Neuronal stem cell (in vitro differentiated cells): ENCODE measurements at regions not wholly inside any gene's neighbourhood (a gene's known extent, or its start where the extent isn't known, plus 50 kb on each side); places are given as distances from the start of the nearest gene placed in this dataset.

Experiments
- DNase-seq: peaks from one replicate; pipeline ENCODE4 v3.0.0-alpha.2; 2013; ENCODE audit warnings: low spot score
- H2AFZ ChIP-seq: one replicate; pipeline ENCODE4 v1.6.1; 2013; ENCODE audit warnings: mild to moderate bottlenecking, low read length, inconsistent platforms
- H2AK5ac ChIP-seq: 2 replicates; pipeline ENCODE4 v1.6.1; 2013; ENCODE audit warnings: low read depth, mild to moderate bottlenecking, inconsistent platforms, low read length, moderate library complexity, mixed read lengths
- H2BK120ac ChIP-seq: 2 replicates; pipeline ENCODE4 v1.6.1; 2013; ENCODE audit warnings: low read depth, mild to moderate bottlenecking, inconsistent platforms, low read length, moderate library complexity, mixed read lengths
- H2BK12ac ChIP-seq: one replicate; pipeline ENCODE4 v1.6.1; 2013; ENCODE audit warnings: low read length, inconsistent platforms
- H2BK15ac ChIP-seq: 2 replicates; pipeline ENCODE4 v1.6.1; 2013; ENCODE audit warnings: mild to moderate bottlenecking, low read length, inconsistent platforms, mixed read lengths
- H2BK5ac ChIP-seq: one replicate; pipeline ENCODE4 v1.6.1; 2013; ENCODE audit warnings: inconsistent platforms, mild to moderate bottlenecking, low read length, moderate library complexity
- H3K14ac ChIP-seq: one replicate; pipeline ENCODE4 v1.6.1; 2013; ENCODE audit warnings: low read length, inconsistent platforms
- H3K18ac ChIP-seq: 2 replicates; pipeline ENCODE4 v1.6.1; 2013; ENCODE audit warnings: low read length, inconsistent platforms
- H3K23ac ChIP-seq: 2 replicates; pipeline ENCODE4 v1.6.1; 2013; ENCODE audit warnings: low read depth, mild to moderate bottlenecking, mixed read lengths, low read length, inconsistent platforms; ENCODE audit not compliant: poor library complexity
- H3K27ac ChIP-seq: replicated peaks from 3 replicates; pipeline ENCODE4 v1.5.1; 2013; ENCODE audit warnings: low read length, inconsistent platforms
- H3K27me3 ChIP-seq, 3 experiments: 2 replicates each; pipeline ENCODE4 v1.6.1; 2013; ENCODE audit warnings: low read length in 3 of 3, mild to moderate bottlenecking in 2 of 3, inconsistent platforms in 1 of 3, low read depth in 1 of 3, mixed read lengths in 1 of 3, moderate library complexity in 1 of 3; ENCODE audit not compliant: control insufficient read depth in 3 of 3, insufficient read depth in 3 of 3
- H3K36me3 ChIP-seq, 2 donors: replicated peaks in 1 of 2; 2 replicates each; pipeline ENCODE4 v1.6.1; 2013; ENCODE audit warnings: low read length in 2 of 2; ENCODE audit not compliant: control insufficient read depth in 2 of 2, insufficient read depth in 2 of 2
- H3K4ac ChIP-seq: 2 replicates; pipeline ENCODE4 v1.6.1; 2013; ENCODE audit warnings: inconsistent platforms, mild to moderate bottlenecking, low read length, moderate library complexity
- H3K4me1 ChIP-seq, 2 donors: 1 replicate in 1 of 2; 2 replicates in 1 of 2; pipeline ENCODE4 v1.6.1; 2013; ENCODE audit warnings: low read length in 2 of 2, low read depth in 1 of 2; ENCODE audit not compliant: control insufficient read depth in 2 of 2, insufficient read depth in 1 of 2
- H3K4me2 ChIP-seq: one replicate; pipeline ENCODE4 v1.6.1; 2013; ENCODE audit warnings: mild to moderate bottlenecking, low read length, inconsistent platforms; ENCODE audit not compliant: insufficient read depth, poor library complexity, severe bottlenecking
- H3K4me3 ChIP-seq, 2 donors: 2 replicates each; pipeline ENCODE4 v1.5.1; 2013; ENCODE audit warnings: low read length in 2 of 2, mild to moderate bottlenecking in 2 of 2, inconsistent platforms in 1 of 2, moderate library complexity in 1 of 2
- H3K79me1 ChIP-seq: one replicate; pipeline ENCODE4 v1.6.1; 2013; ENCODE audit warnings: low read depth, mild to moderate bottlenecking, inconsistent platforms, low read length, moderate library complexity
- H3K9ac ChIP-seq: one replicate; pipeline ENCODE4 v1.6.1; 2013; ENCODE audit warnings: mild to moderate bottlenecking, low read depth, low read length, inconsistent platforms; ENCODE audit not compliant: poor library complexity
- H3K9me3 ChIP-seq, 2 donors: replicated peaks in 1 of 2; 2 replicates each; pipeline versions ENCODE3 to v1.6.1; 2013; ENCODE audit warnings: low read length in 2 of 2, mild to moderate bottlenecking in 2 of 2, inconsistent platforms in 1 of 2, low read depth in 1 of 2, mixed read lengths in 1 of 2, moderate library complexity in 1 of 2; ENCODE audit not compliant: control insufficient read depth in 2 of 2, insufficient read depth in 1 of 2
- H4K8ac ChIP-seq: one replicate; pipeline ENCODE4 v1.6.1; 2013; ENCODE audit warnings: low read depth, mild to moderate bottlenecking, inconsistent platforms, low read length, moderate library complexity
- H4K91ac ChIP-seq: one replicate; pipeline ENCODE4 v1.6.1; 2013; ENCODE audit warnings: low read length, low read depth, mild to moderate bottlenecking, inconsistent platforms; ENCODE audit not compliant: poor library complexity
- whole genome bisulfite sequencing, 2 donors: extraction: QIAGEN DNeasy Blood & Tissue Kit; methylation state at CpG; one replicate each; pipeline ENCODE4 v1.1.7; 2013; ENCODE audit warnings: missing lambda C conversion rate in 2 of 2, mixed read lengths in 1 of 2; ENCODE audit not compliant: insufficient read length in 2 of 2, insufficient replicate concordance in 1 of 2; ENCODE audit errors: extremely low coverage in 2 of 2; 5-methylcytosine and 5-hydroxymethylcytosine counted together

GRCh38 chr7:10723832-10724231, 249.8 kb upstream of the PHF14 start:
- H3K36me3 ChIP-seq, result no peaks in the 10 kb centered on the region

GRCh38 chr7:10724449-10724848, 249.2 kb upstream of the PHF14 start:
- no peak overlapping the region for H3K14ac ChIP-seq
- H3K4me2 ChIP-seq, result no peak overlapping the region
- H2BK12ac ChIP-seq, result no peak overlapping the region
- no peaks in the 10 kb centered on the region for H3K79me1 ChIP-seq
- no peaks in the 10 kb centered on the region for H3K36me3 ChIP-seq
- H2BK5ac ChIP-seq, result no peak overlapping the region
- H3K4me3 ChIP-seq, result no peak overlapping the region
- WGBS, 2 donors, result no CpG with 5 or more reads among the region's 1 CpG
- H2AK5ac ChIP-seq, result no peak overlapping the region
- H3K4me1 ChIP-seq, result peaks cover 0 to 3% of the 10 kb centered on the region in 2 donors
- no peaks in the 10 kb centered on the region for H3K27me3 ChIP-seq
- H3K9ac ChIP-seq, result no peak overlapping the region
- no peak overlapping the region for H2BK120ac ChIP-seq
- H3K27ac ChIP-seq, result no peak overlapping the region
- no peaks in the 10 kb centered on the region for H3K9me3 ChIP-seq
- H3K18ac ChIP-seq, result no peak overlapping the region
- no peak overlapping the region for H4K91ac ChIP-seq
- no peak for DNase-seq
- no peak overlapping the region for H2AFZ ChIP-seq
- no peak overlapping the region for H3K23ac ChIP-seq
- no peak overlapping the region for H4K8ac ChIP-seq
- no peak overlapping the region for H3K4ac ChIP-seq
- H2BK15ac ChIP-seq, result no peak overlapping the region

More at GRCh38 chr7:10723832-10724231, 249.8 kb upstream of the PHF14 start:
- Histone ChIP-seq H3K27ac (no peak overlapping the region), H2BK12ac (no peak overlapping the region), H2AFZ (no peak overlapping the region), H3K9ac (no peak overlapping the region), H3K23ac (no peak overlapping the region), H2BK5ac (no peak overlapping the region), H2BK15ac (no peak overlapping the region), H2BK120ac (no peak overlapping the region), H3K4ac (no peak overlapping the region), H3K27me3 (no peaks in the 10 kb centered on the region), H4K8ac (no peak overlapping the region), H3K14ac (no peak overlapping the region), H3K9me3 (no peaks in the 10 kb centered on the region), H3K79me1 (no peaks in the 10 kb centered on the region), H3K4me2 (no peak overlapping the region), H2AK5ac (no peak overlapping the region), H3K4me3 (no peak overlapping the region), H3K18ac (no peak overlapping the region), H4K91ac (no peak overlapping the region), H3K4me1 (peaks cover 0 to 3% of the 10 kb centered on the region in 2 donors)
- DNase-seq, result no peak
- WGBS, 2 donors, result no CpG with 5 or more reads among the region's 1 CpG

- no peaks in the 10 kb centered on the region for H3K36me3 ChIP-seq
- DNase-seq, result no peak
- H3K9ac ChIP-seq, result no peak overlapping the region
- H2AK5ac ChIP-seq, result no peak overlapping the region
- H3K9me3 ChIP-seq, result no peaks in the 10 kb centered on the region
- H3K4me3 ChIP-seq, result no peak overlapping the region
- no peak overlapping the region for H2BK5ac ChIP-seq
- WGBS, 2 donors, result no CpG with 5 or more reads among the region's 5 CpGs
- H4K91ac ChIP-seq, result no peak overlapping the region
- no peak overlapping the region for H2BK120ac ChIP-seq
- H3K4me1 ChIP-seq, result peaks cover 0 to 3% of the 10 kb centered on the region in 2 donors
- no peak overlapping the region for H2BK15ac ChIP-seq
- no peaks in the 10 kb centered on the region for H3K27me3 ChIP-seq
- H3K23ac ChIP-seq, result no peak overlapping the region
- H3K27ac ChIP-seq, result no peak overlapping the region
- no peak overlapping the region for H3K14ac ChIP-seq
- no peak overlapping the region for H3K4me2 ChIP-seq
- H3K4ac ChIP-seq, result no peak overlapping the region
- H2BK12ac ChIP-seq, result no peak overlapping the region
- no peaks in the 10 kb centered on the region for H3K79me1 ChIP-seq
- H4K8ac ChIP-seq, result no peak overlapping the region
- H3K18ac ChIP-seq, result no peak overlapping the region
- H2AFZ ChIP-seq, result no peak overlapping the region
These were observed 246.0 kb upstream of the PHF14 start for GRCh38 chr7:10727636-10728035.

GRCh38 chr7:10731253-10731773, 242.4 kb upstream of the PHF14 start:
- WGBS, 2 donors, result no CpG with 5 or more reads among the region's 4 CpGs
- H4K91ac ChIP-seq, result no peak overlapping the region
- no peaks in the 10 kb centered on the region for H3K27me3 ChIP-seq
- H4K8ac ChIP-seq, result no peak overlapping the region
- H2BK120ac ChIP-seq, result no peak overlapping the region
- no peak overlapping the region for H3K4ac ChIP-seq
- no peak overlapping the region for H3K18ac ChIP-seq
- H2AFZ ChIP-seq, result no peak overlapping the region
- H2BK12ac ChIP-seq, result no peak overlapping the region
- H3K9ac ChIP-seq, result no peak overlapping the region
- no peak overlapping the region for H2BK5ac ChIP-seq
- no peak overlapping the region for H3K14ac ChIP-seq
- H3K23ac ChIP-seq, result no peak overlapping the region
- H3K4me2 ChIP-seq, result no peak overlapping the region
- H2BK15ac ChIP-seq, result no peak overlapping the region
- DNase-seq, result no peak
- no peaks in the 10 kb centered on the region for H3K36me3 ChIP-seq
- H2AK5ac ChIP-seq, result no peak overlapping the region
- H3K79me1 ChIP-seq, result no peaks in the 10 kb centered on the region
- H3K9me3 ChIP-seq, result peaks cover 0 to 2% of the 10 kb centered on the region in 2 donors
- no peaks in the 10 kb centered on the region for H3K4me1 ChIP-seq
- H3K27ac ChIP-seq, result no peak overlapping the region
- no peak overlapping the region for H3K4me3 ChIP-seq
